SK-N-SH (cell line): ENCODE measurements at regions not wholly inside any gene's neighbourhood (a gene's known extent, or its start where the extent isn't known, plus 50 kb on each side); places are given as distances from the start of the nearest gene placed in this dataset.

ENCODE experiments used
- CTCF ChIA-PET: fragments of 300-600, 350-600 bp; formaldehyde crosslinking; extraction: SDS; loops from one replicate; lab custom pipeline; 2021; lab: Yijun Ruan, JAX
- POLR2A ChIA-PET: fragments of 350-600 bp; sonication (Branson Sonifier 250); formaldehyde crosslinking; extraction: SDS; loops from one replicate; lab custom pipeline; 2020; ENCODE audit warnings: antibody characterized with exemption, inconsistent platforms; lab: Yijun Ruan, JAX
- DNase-seq: peaks from one replicate; pipeline ENCODE4 v3.0.0; 2012
- H2AFZ ChIP-seq: fragments of 200-600 bp; sonication (generic); 2 replicates; pipeline ENCODE4 v1.8.1; 2016; ENCODE audit warnings: antibody characterized with exemption, mild to moderate bottlenecking, low read depth
- H3F3A ChIP-seq: fragments of 200-600 bp; sonication (generic); replicated peaks from 2 replicates; pipeline ENCODE3; 2016; ENCODE audit warnings: antibody characterized with exemption, mild to moderate bottlenecking; ENCODE audit not compliant: insufficient read depth
- H3K27ac ChIP-seq, 2 experiments: fragments of 200-500 bp in 1 of 2; fragments of 200-600 bp in 1 of 2; sonication (Bioruptor generic) in 1 of 2; sonication (generic), shearing (Covaris generic) in 1 of 2; 2 replicates each; pipeline versions ENCODE4 v1.5.1 to v1.6.1; 2014 to 2016; ENCODE audit warnings: low read depth in 2 of 2, inconsistent platforms in 1 of 2, low read length in 1 of 2, mild to moderate bottlenecking in 1 of 2, mixed read lengths in 1 of 2
- H3K27me3 ChIP-seq: fragments of 200-600 bp; sonication (generic), shearing (Covaris generic); 2 replicates; pipeline ENCODE4 v1.6.1; 2016; ENCODE audit warnings: mixed run types; ENCODE audit not compliant: insufficient read depth
- H3K36me3 ChIP-seq, 2 experiments: fragments of 200-500 bp in 1 of 2; fragments of 200-600 bp in 1 of 2; sonication (Bioruptor generic) in 1 of 2; sonication (generic) in 1 of 2; replicated peaks in 1 of 2; 2 replicates each; pipeline versions ENCODE3 to v1.5.1; 2014 to 2016; ENCODE audit warnings: low read length in 1 of 2, mild to moderate bottlenecking in 1 of 2; ENCODE audit not compliant: insufficient read depth in 2 of 2, control insufficient read depth in 1 of 2
- H3K4me1 ChIP-seq, 2 experiments: fragments of 200-500 bp in 1 of 2; fragments of 200-600 bp in 1 of 2; sonication (Bioruptor generic) in 1 of 2; sonication (generic), shearing (Covaris generic) in 1 of 2; 2 replicates each; pipeline versions ENCODE4 v1.5.1 to v1.6.1; 2014 to 2016; ENCODE audit warnings: low read depth in 1 of 2, low read length in 1 of 2, mixed run types in 1 of 2; ENCODE audit not compliant: insufficient read depth in 2 of 2, control insufficient read depth in 1 of 2
- H3K4me2 ChIP-seq: fragments of 200-600 bp; sonication (generic), shearing (Covaris generic); 2 replicates; pipeline ENCODE4 v1.6.1; 2017; ENCODE audit warnings: mixed run types
- H3K4me3 ChIP-seq, 2 experiments: fragments of 200-500 bp in 1 of 2; fragments of 200-600 bp in 1 of 2; sonication (Bioruptor generic) in 1 of 2; sonication (generic), shearing (Covaris generic) in 1 of 2; 2 replicates each; pipeline versions ENCODE4 v1.5.1 to v1.8.1; 2014 to 2016; ENCODE audit warnings: low read depth in 2 of 2, inconsistent platforms in 1 of 2, low read length in 1 of 2, mild to moderate bottlenecking in 1 of 2, mixed read lengths in 1 of 2, moderate library complexity in 1 of 2
- H3K79me2 ChIP-seq: fragments of 200-600 bp; sonication (generic); 2 replicates; pipeline ENCODE4 v1.8.1; 2017; ENCODE audit warnings: mild to moderate bottlenecking; ENCODE audit not compliant: insufficient read depth
- H3K9ac ChIP-seq: fragments of 200-600 bp; sonication (generic); 2 replicates; pipeline ENCODE4 v1.6.1; 2017; ENCODE audit warnings: mixed run types
- H3K9me2 ChIP-seq: fragments of 200-600 bp; sonication (generic); 2 replicates; pipeline ENCODE4 v1.6.1; 2017; ENCODE audit warnings: mixed run types
- H3K9me3 ChIP-seq: fragments of 200-600 bp; sonication (generic); 2 replicates; pipeline ENCODE4 v1.6.1; 2017; ENCODE audit warnings: mixed run types, mild to moderate bottlenecking, moderate library complexity
- H4K20me1 ChIP-seq: fragments of 200-600 bp; sonication (generic); 2 replicates; pipeline ENCODE4 v1.6.1; 2017; ENCODE audit warnings: mild to moderate bottlenecking, mixed run types; ENCODE audit not compliant: insufficient read depth
- EZH2phosphoT487 ChIP-seq: fragments of 200-600 bp; sonication (generic); IDR thresholded peaks from 2 replicates; pipeline ENCODE4 v1.6.1; 2017; ENCODE audit warnings: low read depth, mixed run types, mild to moderate bottlenecking, antibody characterized with exemption, moderate library complexity, borderline replicate concordance
- FOSL2 ChIP-seq: IDR thresholded peaks from 2 replicates; pipeline ENCODE4 v1.4.0; 2012; ENCODE audit warnings: low read depth, mild to moderate bottlenecking, moderate library complexity, borderline replicate concordance
- FOXM1 ChIP-seq: IDR thresholded peaks from 2 replicates; pipeline ENCODE4 v1.4.0; 2012; ENCODE audit warnings: low read depth, mild to moderate bottlenecking
- GATA2 ChIP-seq: sonication (generic); formaldehyde crosslinking; IDR thresholded peaks from 2 replicates; pipeline ENCODE4 v1.5.0; 2020; ENCODE audit warnings: mild to moderate bottlenecking, missing genetic modification reagents
- MAX ChIP-seq: IDR thresholded peaks from 2 replicates; pipeline ENCODE4 v1.4.0; 2012; ENCODE audit warnings: low read depth
- NFIC ChIP-seq: IDR thresholded peaks from 2 replicates; pipeline ENCODE4 v1.4.0; 2012; ENCODE audit warnings: borderline replicate concordance
- NRF1 ChIP-seq: IDR thresholded peaks from 2 replicates; pipeline ENCODE4 v1.6.1; 2012; ENCODE audit warnings: low read depth, mild to moderate bottlenecking, low read length
- RAD21 ChIP-seq: IDR thresholded peaks from 2 replicates; pipeline ENCODE4 v1.6.1; 2012; ENCODE audit warnings: mild to moderate bottlenecking, low read length
- RCOR1 ChIP-seq: fragments of 150-350 bp; IDR thresholded peaks from 2 replicates; pipeline ENCODE4 v1.6.1; 2017; ENCODE audit warnings: antibody characterized with exemption, low read length
- REST ChIP-seq: IDR thresholded peaks from 2 replicates; pipeline ENCODE4 v1.6.1; 2012; ENCODE audit warnings: mild to moderate bottlenecking, low read depth, low read length, moderate library complexity
- SIN3A ChIP-seq: IDR thresholded peaks from 2 replicates; pipeline ENCODE4 v1.6.1; 2012; ENCODE audit warnings: low read depth, mild to moderate bottlenecking, low read length, moderate library complexity, borderline replicate concordance
- SMC3 ChIP-seq: IDR thresholded peaks from 2 replicates; pipeline ENCODE4 v1.6.1; 2012; ENCODE audit warnings: low read depth, low read length, improper control_type of control experiment
- TAF1 ChIP-seq: IDR thresholded peaks from 2 replicates; pipeline ENCODE4 v1.6.1; 2012; ENCODE audit warnings: low read depth, mild to moderate bottlenecking, low read length, moderate library complexity, borderline replicate concordance
- TCF12 ChIP-seq: IDR thresholded peaks from 2 replicates; pipeline ENCODE4 v1.4.0; 2012
- TEAD4 ChIP-seq: IDR thresholded peaks from 2 replicates; pipeline ENCODE4 v1.4.0; 2012; ENCODE audit warnings: mild to moderate bottlenecking, borderline replicate concordance; ENCODE audit not compliant: insufficient read depth
- USF2 ChIP-seq: fragments of 150-350 bp; IDR thresholded peaks from 2 replicates; pipeline ENCODE4 v1.6.1; 2017; ENCODE audit warnings: antibody characterized with exemption, low read length, low read depth, borderline replicate concordance
- WGBS: methylation state at CpG from one replicate; pipeline ENCODE4 v1.1.6; 2017; ENCODE audit warnings: low lambda C conversion rate; 5-methylcytosine and 5-hydroxymethylcytosine counted together
- TF ChIP-seq, protein P1 (sequence below): IDR thresholded peaks from 2 replicates; pipeline ENCODE4 v1.4.0; 2012; ENCODE audit warnings: low read depth, borderline replicate concordance
- TF ChIP-seq, protein P2 (sequence below): IDR thresholded peaks from 2 replicates; pipeline ENCODE4; 2012
- TF ChIP-seq, protein P3 (sequence below): fragments of 200-600 bp; sonication (generic); IDR thresholded peaks from 2 replicates; pipeline ENCODE4 v1.6.1; 2017; ENCODE audit warnings: antibody characterized with exemption, mild to moderate bottlenecking, moderate library complexity

GRCh38 chr1:82843876-82844275, 1043.1 kb downstream of the ADGRL2 start:
- no peak overlapping the region for H3K27ac ChIP-seq
- no peaks in the 10 kb centered on the region for H3K27me3 ChIP-seq
- H3K79me2 ChIP-seq, result no peaks in the 10 kb centered on the region
- H3K9me3 ChIP-seq, result no peaks in the 10 kb centered on the region
- no peaks in the 10 kb centered on the region for H4K20me1 ChIP-seq
- H3K4me3 ChIP-seq, result no peak overlapping the region
- POLR2A ChIA-PET, result no interaction called here
- DNase-seq, result no peak
- no peaks in the 10 kb centered on the region for H3K36me3 ChIP-seq
- H3F3A ChIP-seq, result no peaks in the 10 kb centered on the region
- TF ChIP-seq GATA2 (CRISPR knock-in tag) (no peak), RAD21 (no peak), EZH2phosphoT487 (no peak), REST (no peak), MAX (no peak), SIN3A (no peak), TAF1 (no peak), RCOR1 (no peak), NFIC (no peak), USF2 (no peak)
- TF ChIP-seq, protein P1, sequence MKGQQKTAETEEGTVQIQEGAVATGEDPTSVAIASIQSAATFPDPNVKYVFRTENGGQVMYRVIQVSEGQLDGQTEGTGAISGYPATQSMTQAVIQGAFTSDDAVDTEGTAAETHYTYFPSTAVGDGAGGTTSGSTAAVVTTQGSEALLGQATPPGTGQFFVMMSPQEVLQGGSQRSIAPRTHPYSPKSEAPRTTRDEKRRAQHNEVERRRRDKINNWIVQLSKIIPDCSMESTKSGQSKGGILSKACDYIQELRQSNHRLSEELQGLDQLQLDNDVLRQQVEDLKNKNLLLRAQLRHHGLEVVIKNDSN, result no peak
- 83% methylated on average over 10 of the region's 10 CpGs for WGBS
- H3K9me2 ChIP-seq, result no peaks in the 10 kb centered on the region
- H3K4me2 ChIP-seq, result no peak overlapping the region
- no peak overlapping the region for H3K9ac ChIP-seq
- H3K4me1 ChIP-seq, result no peaks in the 10 kb centered on the region; a peak in 1 of 4 replicates
- no peak overlapping the region for H2AFZ ChIP-seq
- CTCF ChIA-PET, result no interaction called here

GRCh38 chr1:82840192-82840591, 1039.5 kb downstream of the ADGRL2 start:
- 64% methylated on average over 2 of the region's 2 CpGs for WGBS
- Histone ChIP-seq H3F3A (no peaks in the 10 kb centered on the region), H4K20me1 (no peaks in the 10 kb centered on the region), H3K9ac (no peak overlapping the region), H3K27ac (no peak overlapping the region), H3K4me2 (no peak overlapping the region), H3K79me2 (no peaks in the 10 kb centered on the region), H3K27me3 (no peaks in the 10 kb centered on the region), H3K4me3 (no peak overlapping the region), H3K4me1 (no peaks in the 10 kb centered on the region), H3K36me3 (no peaks in the 10 kb centered on the region), H3K9me3 (no peaks in the 10 kb centered on the region), H2AFZ (no peak overlapping the region), H3K9me2 (no peaks in the 10 kb centered on the region)
- DNase-seq, result no peak
- CTCF ChIA-PET, result interaction anchor here (1.1 kb wide), 1 partner anchor 10 kb away, joined by 3 read pairs; no protein-coding TSS in a partner anchor
- POLR2A ChIA-PET, result no interaction called here
- TF ChIP-seq, protein P2, sequence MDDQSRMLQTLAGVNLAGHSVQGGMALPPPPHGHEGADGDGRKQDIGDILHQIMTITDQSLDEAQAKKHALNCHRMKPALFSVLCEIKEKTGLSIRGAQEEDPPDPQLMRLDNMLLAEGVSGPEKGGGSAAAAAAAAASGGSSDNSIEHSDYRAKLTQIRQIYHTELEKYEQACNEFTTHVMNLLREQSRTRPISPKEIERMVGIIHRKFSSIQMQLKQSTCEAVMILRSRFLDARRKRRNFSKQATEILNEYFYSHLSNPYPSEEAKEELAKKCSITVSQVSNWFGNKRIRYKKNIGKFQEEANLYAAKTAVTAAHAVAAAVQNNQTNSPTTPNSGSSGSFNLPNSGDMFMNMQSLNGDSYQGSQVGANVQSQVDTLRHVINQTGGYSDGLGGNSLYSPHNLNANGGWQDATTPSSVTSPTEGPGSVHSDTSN, result no peak
- TF ChIP-seq GATA2 (CRISPR knock-in tag) (no peak), USF2 (no peak), NRF1 (no peak), FOXM1 (no peak), TEAD4 (no peak), FOSL2 (no peak), SMC3 (no peak), TCF12 (no peak)
- TF ChIP-seq, protein P3, sequence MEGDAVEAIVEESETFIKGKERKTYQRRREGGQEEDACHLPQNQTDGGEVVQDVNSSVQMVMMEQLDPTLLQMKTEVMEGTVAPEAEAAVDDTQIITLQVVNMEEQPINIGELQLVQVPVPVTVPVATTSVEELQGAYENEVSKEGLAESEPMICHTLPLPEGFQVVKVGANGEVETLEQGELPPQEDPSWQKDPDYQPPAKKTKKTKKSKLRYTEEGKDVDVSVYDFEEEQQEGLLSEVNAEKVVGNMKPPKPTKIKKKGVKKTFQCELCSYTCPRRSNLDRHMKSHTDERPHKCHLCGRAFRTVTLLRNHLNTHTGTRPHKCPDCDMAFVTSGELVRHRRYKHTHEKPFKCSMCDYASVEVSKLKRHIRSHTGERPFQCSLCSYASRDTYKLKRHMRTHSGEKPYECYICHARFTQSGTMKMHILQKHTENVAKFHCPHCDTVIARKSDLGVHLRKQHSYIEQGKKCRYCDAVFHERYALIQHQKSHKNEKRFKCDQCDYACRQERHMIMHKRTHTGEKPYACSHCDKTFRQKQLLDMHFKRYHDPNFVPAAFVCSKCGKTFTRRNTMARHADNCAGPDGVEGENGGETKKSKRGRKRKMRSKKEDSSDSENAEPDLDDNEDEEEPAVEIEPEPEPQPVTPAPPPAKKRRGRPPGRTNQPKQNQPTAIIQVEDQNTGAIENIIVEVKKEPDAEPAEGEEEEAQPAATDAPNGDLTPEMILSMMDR, result no peak
